Thyroid gland (tissue), 4 donors: ENCODE measurements at regions not wholly inside any gene's neighbourhood (a gene's known extent, or its start where the extent isn't known, plus 50 kb on each side); places are given as distances from the start of the nearest gene placed in this dataset.
"Not testable (repeated sequence)": the region's sequence is repeated elsewhere in the genome, so short reads cannot be mapped to it uniquely, and the experiment has no call there.

Experiments used
- DNase-seq, 2 donors: peaks; one replicate each; pipeline ENCODE4 v3.0.0-alpha.2; 2019
- H3K27ac ChIP-seq, 3 donors: fragments of 200-600 bp; sonication (generic); 1 replicate in 2 of 3; 2 replicates in 1 of 3; pipeline ENCODE4 v1.5.1; 2016 to 2019; ENCODE audit warnings: mild to moderate bottlenecking in 1 of 3, moderate library complexity in 1 of 3
- H3K27me3 ChIP-seq: fragments of 200-600 bp; sonication (generic); one replicate; pipeline ENCODE4 v1.5.1; 2019
- H3K36me3 ChIP-seq, 2 donors: fragments of 200-600 bp; sonication (generic); one replicate each; pipeline ENCODE4 v1.5.1; 2016 to 2019
- H3K4me1 ChIP-seq, 2 donors: fragments of 200-600 bp; sonication (generic); one replicate each; pipeline ENCODE4 v1.5.1; 2017 to 2019
- H3K4me3 ChIP-seq, 3 donors: fragments of 200-600 bp; sonication (generic); replicated peaks in 1 of 3; 1 replicate in 2 of 3; 2 replicates in 1 of 3; pipeline ENCODE4 v1.5.1; 2016; ENCODE audit warnings: mild to moderate bottlenecking in 1 of 3
- H3K9me3 ChIP-seq: fragments of 200-600 bp; sonication (generic); one replicate; pipeline ENCODE4 v1.5.1; 2017
- POLR2A ChIP-seq, 2 donors: fragments of 450-650 bp; IDR thresholded peaks; one replicate each; pipeline ENCODE4 v1.6.1; 2017; ENCODE audit warnings: antibody characterized with exemption in 2 of 2, mild to moderate bottlenecking in 2 of 2, moderate library complexity in 1 of 2
- WGBS, 2 donors: methylation state at CpG; one replicate each; pipeline ENCODE4 v1.1.5; 2017; 5-methylcytosine and 5-hydroxymethylcytosine counted together
- intact Hi-C: fragments of 100-400 bp; cut with DNase I; formaldehyde crosslinking; loops from one replicate; pipeline ENCODE4 v1.15.1; 2023
- TF ChIP-seq, protein P1 (sequence below), 6 experiments: fragments of 200-600 bp in 3 of 6; fragments of 450-650 bp in 3 of 6; sonication (generic) in 3 of 6; IDR thresholded peaks; one replicate each; pipeline ENCODE4 v1.5.1; 2016 to 2019; ENCODE audit warnings: antibody characterized with exemption in 6 of 6, mild to moderate bottlenecking in 2 of 6, inconsistent platforms in 1 of 6, moderate library complexity in 1 of 6

DNA sequence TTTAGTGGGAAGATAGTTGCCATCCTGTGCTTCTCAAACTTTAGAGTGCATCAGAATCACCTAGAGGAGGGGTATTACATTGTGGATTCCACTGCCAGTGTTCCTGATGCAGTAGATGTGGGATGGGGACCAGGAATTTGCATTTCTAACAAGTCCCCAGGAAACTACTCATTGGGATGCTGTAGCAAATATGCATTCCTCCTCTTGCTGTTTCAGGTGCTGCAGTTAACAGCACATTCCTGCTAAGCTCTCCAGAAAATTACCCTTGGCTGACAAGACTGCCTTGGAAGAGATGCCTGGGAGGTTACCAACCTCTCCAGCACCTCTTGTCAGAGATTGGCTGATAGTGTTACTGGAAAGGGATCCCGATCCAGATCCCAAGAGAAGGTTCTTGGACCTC, 270.5 kb downstream of the OSTF1 start:
- H3K27me3 ChIP-seq, result no peaks in the 10 kb centered on the region
- H3K36me3 ChIP-seq, result no peaks in the 10 kb centered on the region
- TF ChIP-seq, protein P1, sequence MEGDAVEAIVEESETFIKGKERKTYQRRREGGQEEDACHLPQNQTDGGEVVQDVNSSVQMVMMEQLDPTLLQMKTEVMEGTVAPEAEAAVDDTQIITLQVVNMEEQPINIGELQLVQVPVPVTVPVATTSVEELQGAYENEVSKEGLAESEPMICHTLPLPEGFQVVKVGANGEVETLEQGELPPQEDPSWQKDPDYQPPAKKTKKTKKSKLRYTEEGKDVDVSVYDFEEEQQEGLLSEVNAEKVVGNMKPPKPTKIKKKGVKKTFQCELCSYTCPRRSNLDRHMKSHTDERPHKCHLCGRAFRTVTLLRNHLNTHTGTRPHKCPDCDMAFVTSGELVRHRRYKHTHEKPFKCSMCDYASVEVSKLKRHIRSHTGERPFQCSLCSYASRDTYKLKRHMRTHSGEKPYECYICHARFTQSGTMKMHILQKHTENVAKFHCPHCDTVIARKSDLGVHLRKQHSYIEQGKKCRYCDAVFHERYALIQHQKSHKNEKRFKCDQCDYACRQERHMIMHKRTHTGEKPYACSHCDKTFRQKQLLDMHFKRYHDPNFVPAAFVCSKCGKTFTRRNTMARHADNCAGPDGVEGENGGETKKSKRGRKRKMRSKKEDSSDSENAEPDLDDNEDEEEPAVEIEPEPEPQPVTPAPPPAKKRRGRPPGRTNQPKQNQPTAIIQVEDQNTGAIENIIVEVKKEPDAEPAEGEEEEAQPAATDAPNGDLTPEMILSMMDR (IDR thresholded peaks at IDR 0.05), result no peak
- no peak for TF ChIP-seq POLR2A (IDR thresholded peaks at IDR 0.05)
- WGBS, 2 donors, result 29 to 30% methylated on average over 1 of the region's 1 CpG
- H3K27ac ChIP-seq, result no peak overlapping the region
- DNase-seq, result no peak
- no peaks in the 10 kb centered on the region for H3K4me1 ChIP-seq
- intact Hi-C loops, result no loop called here
- H3K9me3 ChIP-seq, result no peaks in the 10 kb centered on the region
- no peak overlapping the region for H3K4me3 ChIP-seq

GRCh38 chr9:75359638-75360037, 271.3 kb downstream of the OSTF1 start:
- DNase-seq, result no peak
- TF ChIP-seq, protein P1 (IDR thresholded peaks at IDR 0.05), result no peak
- no peak for TF ChIP-seq POLR2A (IDR thresholded peaks at IDR 0.05)
- WGBS, 2 donors, result 73 to 84% methylated on average over 3 of the region's 3 CpGs
- Histone ChIP-seq H3K9me3 (no peaks in the 10 kb centered on the region), H3K27ac (no peak overlapping the region), H3K36me3 (no peaks in the 10 kb centered on the region), H3K4me1 (no peaks in the 10 kb centered on the region), H3K27me3 (no peaks in the 10 kb centered on the region), H3K4me3 (no peak overlapping the region)
- intact Hi-C loops, result no loop called here

DNA sequence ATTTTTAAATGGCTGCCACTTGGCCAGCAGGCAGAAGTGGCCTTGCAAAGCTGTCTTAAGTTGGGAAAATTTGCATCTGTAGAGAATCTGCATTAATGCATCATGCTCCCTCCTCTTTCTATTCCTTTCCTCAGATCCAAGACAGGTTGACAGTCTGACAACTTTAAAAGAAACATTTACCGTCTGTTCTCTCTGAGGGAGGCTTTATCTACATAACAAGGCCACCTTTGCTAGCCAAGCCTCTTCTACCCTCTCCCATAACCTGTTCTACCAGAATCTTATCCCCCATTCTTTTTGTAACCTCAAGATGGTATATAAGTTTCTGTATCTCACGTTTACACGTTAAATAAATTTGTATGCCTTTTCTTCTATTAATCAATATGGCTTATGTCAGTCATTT, 271.9 kb downstream of the OSTF1 start:
- H3K4me3 ChIP-seq, result no peak overlapping the region
- H3K36me3 ChIP-seq, result no peaks in the 10 kb centered on the region
- DNase-seq, result no peak
- intact Hi-C loops, result no loop called here
- TF ChIP-seq, protein P1 (IDR thresholded peaks at IDR 0.05), result no peak
- TF ChIP-seq POLR2A (IDR thresholded peaks at IDR 0.05), result no peak
- H3K27me3 ChIP-seq, result no peaks in the 10 kb centered on the region
- WGBS, 2 donors, result 79 to 83% methylated on average over 3 of the region's 3 CpGs
- no peak overlapping the region for H3K27ac ChIP-seq
- no peaks in the 10 kb centered on the region for H3K4me1 ChIP-seq
- H3K9me3 ChIP-seq, result no peaks in the 10 kb centered on the region

GRCh38 chr9:75362446-75362845, 274.1 kb downstream of the OSTF1 start:
- intact Hi-C loops, result not testable (repeated sequence)

GRCh38 chr9:75365196-75365595, 276.9 kb downstream of the OSTF1 start:
- Histone ChIP-seq H3K4me1 (peaks cover 3 to 9% of the 10 kb centered on the region in 2 donors), H3K27me3 (no peaks in the 10 kb centered on the region), H3K9me3 (no peaks in the 10 kb centered on the region), H3K27ac (no peak overlapping the region), H3K4me3 (no peak overlapping the region), H3K36me3 (no peaks in the 10 kb centered on the region)
- no peak for DNase-seq
- WGBS, 2 donors, result 65 to 91% methylated on average over 1 of the region's 1 CpG
- TF ChIP-seq, protein P1 (IDR thresholded peaks at IDR 0.05), result no peak
- no peak for TF ChIP-seq POLR2A (IDR thresholded peaks at IDR 0.05)
- intact Hi-C loops, result no loop called here

More at GRCh38 chr9:75362446-75362845, 274.1 kb downstream of the OSTF1 start:
- not testable (repeated sequence) for H3K36me3 ChIP-seq, H3K4me1 ChIP-seq, DNase-seq, H3K4me3 ChIP-seq, H3K9me3 ChIP-seq, H3K27me3 ChIP-seq, H3K27ac ChIP-seq
- 85 to 88% methylated on average over 5 of the region's 5 CpGs for WGBS, 2 donors

- TF ChIP-seq POLR2A (IDR thresholded peaks at IDR 0.05), result no peak
- TF ChIP-seq, protein P1 (IDR thresholded peaks at IDR 0.05), result no peak
- H3K27ac ChIP-seq, result peak overlapping the region; percentile 13 to 44 (median 42)
- no peaks in the 10 kb centered on the region for H3K27me3 ChIP-seq
- intact Hi-C loops, result no loop called here
- H3K36me3 ChIP-seq, result no peaks in the 10 kb centered on the region
- no peak overlapping the region for H3K4me3 ChIP-seq
- H3K4me1 ChIP-seq, result peaks cover 7 to 15% of the 10 kb centered on the region in 2 donors
- 22 to 23% methylated on average over 5 of the region's 5 CpGs for WGBS, 2 donors
- DNase-seq, result peak; percentile 69 to 79
- no peaks in the 10 kb centered on the region for H3K9me3 ChIP-seq
These were observed 281.7 kb downstream of the OSTF1 start for GRCh38 chr9:75369989-75370388.
